ENCODE measurements at regions not wholly inside any gene's neighbourhood (a gene's known extent, or its start where the extent isn't known, plus 50 kb on each side); places are given as distances from the start of the nearest gene placed in this dataset.

DNA sequence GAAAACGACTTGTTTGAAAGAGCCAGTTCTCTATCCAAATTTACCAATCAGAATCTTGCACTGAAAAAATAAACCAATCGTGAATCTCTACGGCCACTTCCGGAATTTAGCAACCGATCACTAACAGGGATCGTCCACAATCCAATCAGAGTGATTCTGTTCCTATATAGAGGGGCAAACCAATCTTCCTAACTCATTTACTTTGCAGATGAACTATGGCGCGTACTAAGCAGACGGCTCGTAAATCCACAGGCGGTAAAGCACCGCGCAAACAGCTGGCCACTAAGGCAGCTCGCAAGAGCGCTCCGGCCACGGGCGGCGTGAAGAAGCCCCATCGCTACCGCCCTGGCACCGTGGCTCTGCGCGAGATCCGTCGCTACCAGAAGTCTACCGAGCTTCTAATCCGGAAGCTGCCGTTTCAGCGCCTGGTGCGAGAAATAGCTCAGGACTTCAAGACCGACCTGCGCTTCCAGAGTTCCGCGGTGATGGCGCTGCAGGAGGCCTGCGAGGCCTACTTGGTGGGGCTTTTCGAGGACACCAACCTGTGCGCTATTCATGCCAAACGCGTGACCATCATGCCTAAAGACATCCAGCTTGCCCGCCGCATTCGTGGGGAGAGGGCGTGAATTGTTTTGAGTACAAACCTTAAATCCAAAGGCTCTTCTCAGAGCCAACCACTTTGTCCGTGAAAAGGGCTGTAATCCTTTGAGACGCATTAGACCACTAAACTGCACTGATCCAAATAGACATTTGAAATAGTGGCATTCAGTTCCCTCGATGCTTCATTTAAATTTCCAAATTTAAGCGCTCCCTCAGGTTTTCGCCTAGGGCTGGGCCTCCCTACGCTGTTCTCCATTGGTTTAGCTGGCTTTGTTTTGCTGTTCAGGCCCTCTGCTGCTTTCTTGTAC, 138.0 kb downstream of the HFE start:
- no peak; the same call in 1 of the 2 replicates for TF ChIP-seq CTCF (IDR thresholded peaks at IDR 0.05; ENCODE audit: low read depth, low read length)

DNA sequence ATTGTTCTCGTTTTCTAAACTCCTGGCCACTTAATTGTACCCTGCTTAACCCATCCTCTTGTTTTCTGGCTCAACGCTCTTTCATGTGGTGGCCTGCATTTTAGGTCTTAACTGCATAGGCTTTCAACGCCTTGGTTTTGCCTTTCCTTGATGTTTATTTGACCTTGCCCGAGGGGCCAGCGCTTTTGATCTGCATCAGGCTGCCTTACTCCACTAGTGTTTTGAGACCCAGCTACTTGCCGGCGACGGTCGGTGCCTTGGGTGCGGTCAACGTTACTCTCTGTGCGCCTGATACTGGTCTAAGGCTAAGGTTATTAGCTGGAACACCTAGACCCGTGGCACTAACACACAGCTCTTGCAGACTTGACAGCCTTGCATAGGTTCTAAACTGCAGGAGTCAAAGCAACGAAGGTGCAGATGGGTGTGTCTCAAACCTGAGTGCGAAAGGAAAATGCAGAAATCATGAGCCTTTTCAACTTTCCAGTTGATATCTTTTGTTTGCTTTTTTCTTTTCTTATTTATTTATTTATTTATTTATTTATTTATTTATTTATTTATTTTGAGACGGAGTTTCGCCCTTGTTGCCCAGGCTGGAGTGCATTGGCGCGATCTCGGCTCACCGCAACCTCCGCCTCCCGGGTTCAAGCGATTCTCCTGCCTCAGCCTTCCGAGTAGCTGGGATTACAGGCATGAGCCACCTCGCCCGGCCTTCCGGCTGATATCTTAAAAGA, 138.8 kb downstream of the HFE start:
- TF ChIP-seq CTCF (IDR thresholded peaks at IDR 0.05; ENCODE audit: low read depth, low read length): no peak
- no peak for DNase-seq (ENCODE audit: extremely low read depth, low read depth)

More for the DNA sequence above, 138.0 kb downstream of the HFE start:
- DNase-seq (ENCODE audit: extremely low read depth, low read depth): no peak

DNA sequence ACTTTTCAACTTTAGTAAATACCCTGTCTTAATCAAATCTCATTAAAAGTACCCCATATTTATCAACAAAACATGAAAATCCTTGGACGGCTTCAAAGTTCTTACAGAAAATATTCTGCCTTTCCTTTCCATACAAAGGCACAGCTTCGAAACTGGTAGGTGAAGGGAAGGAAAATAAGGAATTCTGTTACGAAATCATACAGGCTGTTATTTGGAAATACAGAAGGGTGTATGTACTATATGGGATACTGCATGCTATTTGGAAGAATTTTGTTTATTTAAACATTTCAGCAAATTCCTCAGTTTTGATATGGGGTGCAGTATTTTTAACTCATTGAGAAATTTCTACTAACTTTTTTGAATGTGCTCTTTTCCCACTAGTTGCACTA, 138.4 kb upstream of the BTN3A2 start:
- no peak for DNase-seq (ENCODE audit: extremely low read depth, low read depth)
- TF ChIP-seq CTCF (IDR thresholded peaks at IDR 0.05; ENCODE audit: low read depth, low read length): no peak

GRCh38 chr6:26230351-26230750, 134.6 kb upstream of the BTN3A2 start:
- TF ChIP-seq CTCF (IDR thresholded peaks at IDR 0.05; ENCODE audit: low read depth, low read length): no peak
- no peak for DNase-seq (ENCODE audit: extremely low read depth, low read depth)

DNA sequence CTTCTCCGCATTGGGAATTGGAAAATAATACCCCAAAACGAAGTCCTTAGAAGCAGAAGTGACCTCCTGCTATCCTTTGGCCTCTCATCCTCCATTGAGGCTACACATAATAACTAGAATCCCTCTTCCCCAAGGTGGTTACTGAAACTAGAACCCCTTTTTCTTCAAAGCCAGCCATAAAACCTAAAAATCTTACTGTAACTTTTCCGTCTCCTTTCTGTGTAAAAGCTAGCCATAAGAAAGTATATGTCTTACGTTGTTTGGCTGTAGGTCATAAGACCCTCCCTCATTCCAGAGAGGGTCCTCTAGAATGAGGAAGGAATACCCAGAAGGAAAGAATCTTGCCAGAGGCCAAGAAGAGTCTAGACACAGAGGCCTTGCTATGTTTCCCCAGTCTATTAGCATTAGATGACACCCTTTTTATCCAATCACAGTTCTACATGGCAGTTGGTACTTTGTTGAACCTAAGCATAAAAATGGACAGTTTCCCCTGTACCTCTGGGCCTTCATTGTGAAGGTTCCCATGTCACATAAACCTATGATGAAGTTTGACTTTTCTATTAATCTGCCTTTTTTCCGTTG, 133.9 kb upstream of the BTN3A2 start:
- no peak for TF ChIP-seq CTCF (IDR thresholded peaks at IDR 0.05; ENCODE audit: low read depth, low read length)
- DNase-seq (ENCODE audit: extremely low read depth, low read depth): no peak

GRCh38 chr6:26232306-26232939, 132.6 kb upstream of the BTN3A2 start:
- DNase-seq (ENCODE audit: extremely low read depth, low read depth): no peak
- no peak for TF ChIP-seq CTCF (IDR thresholded peaks at IDR 0.05; ENCODE audit: low read depth, low read length)
